Myocyte (in vitro differentiated cells): ENCODE measurements at regions not wholly inside any gene's neighbourhood (a gene's known extent, or its start where the extent isn't known, plus 50 kb on each side); places are given as distances from the start of the nearest gene placed in this dataset.

Source experiments
- DNase-seq: peaks from one replicate; pipeline ENCODE4 v3.0.0-alpha.2; 2012; ENCODE audit warnings: low read depth

DNA sequence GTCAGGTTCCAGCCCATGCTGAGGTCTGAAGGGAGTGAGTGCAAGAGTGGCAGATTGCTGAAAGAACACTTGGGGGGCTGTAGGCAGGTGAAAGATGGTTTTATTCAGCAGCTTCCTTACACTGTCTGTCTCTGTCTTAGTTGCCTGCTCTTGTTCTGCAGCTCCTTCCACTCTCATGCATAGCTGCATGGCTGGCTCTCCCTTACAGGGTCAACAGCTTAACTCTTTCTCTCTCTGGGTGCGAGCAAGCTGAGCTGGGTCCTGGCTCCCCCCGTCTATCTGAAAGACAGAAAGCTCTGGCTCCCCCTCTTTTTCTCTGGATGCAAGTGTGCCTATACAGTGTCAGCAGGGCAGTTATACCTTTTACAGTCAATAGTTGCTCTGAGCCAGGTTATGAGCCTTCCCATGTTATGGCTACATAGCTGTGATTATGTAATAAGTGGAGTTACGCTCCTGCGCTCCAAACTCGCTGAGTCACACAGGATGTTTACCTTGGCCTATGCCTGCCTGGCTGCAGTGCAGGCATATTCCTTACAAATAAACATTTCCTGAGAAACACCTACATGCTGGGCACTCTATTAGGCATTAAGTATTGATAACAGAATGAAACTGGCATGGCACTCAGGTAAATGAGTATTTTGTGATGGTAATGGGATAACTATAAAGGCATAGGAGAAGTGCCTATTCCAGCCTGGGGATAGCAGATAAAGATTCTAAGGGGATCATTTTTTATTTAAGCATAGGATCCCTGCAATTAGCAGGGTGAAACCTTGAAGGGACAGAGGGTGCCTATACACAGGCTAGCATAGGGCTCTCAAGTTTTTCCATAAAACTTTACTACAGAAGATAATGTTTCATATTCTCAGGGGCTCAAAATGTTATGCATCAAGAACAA is 826.9 kb upstream of the PCDH9 start:
- DNase-seq: no peak

DNA sequence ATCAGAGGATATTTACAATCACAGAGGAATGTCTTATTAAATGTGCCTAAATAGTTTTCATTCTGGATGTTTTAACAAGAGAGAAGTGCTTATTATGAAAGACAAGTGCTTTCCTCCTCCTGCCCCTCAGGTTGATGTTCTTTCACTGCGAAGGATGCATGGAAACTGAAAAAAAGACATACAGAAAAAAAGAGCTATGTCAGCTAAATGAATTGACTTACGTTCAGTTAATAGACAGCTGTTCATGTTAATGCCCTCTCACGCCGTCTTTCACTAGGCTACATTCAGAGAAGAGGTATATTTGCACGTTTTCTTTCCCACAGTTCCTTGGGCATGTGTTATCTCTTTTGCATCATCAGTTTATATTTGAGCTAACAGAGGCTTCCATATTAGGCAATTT is 821.8 kb upstream of the PCDH9 start:
- DNase-seq: no peak

DNA sequence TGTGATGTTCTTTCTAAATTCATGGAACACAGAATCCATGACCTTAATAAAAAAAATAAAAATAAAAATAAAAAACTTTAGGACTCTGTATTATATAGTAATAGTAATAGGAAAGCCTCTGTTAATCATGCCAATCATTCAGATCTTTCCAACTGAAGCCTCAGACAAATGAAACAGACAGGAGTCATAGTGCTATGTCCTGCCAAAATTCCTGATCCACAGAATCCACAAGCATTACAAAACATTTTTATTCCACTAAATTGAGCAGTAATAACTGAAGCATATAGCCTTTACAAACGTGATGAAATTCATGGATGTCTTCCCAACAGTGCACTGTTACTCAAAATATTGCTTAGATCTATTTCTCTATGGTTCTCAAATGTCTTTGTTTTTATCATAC is 820.6 kb upstream of the PCDH9 start:
- no peak for DNase-seq

DNA sequence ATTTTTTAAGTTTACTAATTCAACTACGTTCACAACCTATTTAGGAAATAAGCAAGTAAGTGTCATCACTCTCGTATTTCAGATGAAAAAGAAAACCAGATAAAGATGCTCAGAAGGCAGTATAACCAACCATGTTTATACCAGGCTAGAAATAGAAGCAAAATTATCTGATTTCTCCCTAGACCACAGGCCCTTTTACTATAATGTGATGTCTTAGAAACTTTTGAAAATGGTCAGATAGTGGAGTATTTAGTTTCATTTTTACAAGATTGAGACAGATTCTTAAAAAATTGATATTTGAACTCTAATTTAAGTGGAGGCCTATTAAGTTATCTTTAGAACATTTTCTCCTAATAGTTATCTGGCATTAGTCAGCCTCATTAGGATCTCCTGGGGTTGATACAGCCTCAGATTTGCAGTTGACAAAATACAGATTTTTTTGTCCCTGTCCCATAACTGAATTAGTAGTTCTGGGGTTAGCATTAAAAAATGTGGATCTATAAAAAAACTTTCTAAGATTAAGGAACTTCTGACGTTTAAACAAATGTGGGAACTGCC is 818.7 kb upstream of the PCDH9 start:
- DNase-seq: no peak

DNA sequence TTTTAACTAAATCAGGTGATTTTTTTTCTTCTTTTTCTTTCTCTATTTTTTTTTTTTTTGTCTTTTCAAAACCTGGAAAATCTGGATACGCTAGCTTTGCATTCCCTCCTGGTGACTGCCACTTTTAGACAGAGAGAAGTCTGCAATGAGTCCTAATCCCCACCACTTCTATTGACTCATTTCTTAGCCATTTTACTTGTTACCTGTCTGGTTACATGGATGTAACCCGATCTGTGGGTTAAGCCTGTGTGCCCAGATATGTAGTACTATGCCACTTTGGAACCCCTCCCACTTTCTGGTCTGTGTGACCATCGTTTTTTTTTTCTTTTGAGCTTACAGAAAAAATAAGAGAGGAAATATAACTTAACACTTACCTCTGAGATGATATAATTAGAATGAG is 817.8 kb upstream of the PCDH9 start:
- no peak for DNase-seq

DNA sequence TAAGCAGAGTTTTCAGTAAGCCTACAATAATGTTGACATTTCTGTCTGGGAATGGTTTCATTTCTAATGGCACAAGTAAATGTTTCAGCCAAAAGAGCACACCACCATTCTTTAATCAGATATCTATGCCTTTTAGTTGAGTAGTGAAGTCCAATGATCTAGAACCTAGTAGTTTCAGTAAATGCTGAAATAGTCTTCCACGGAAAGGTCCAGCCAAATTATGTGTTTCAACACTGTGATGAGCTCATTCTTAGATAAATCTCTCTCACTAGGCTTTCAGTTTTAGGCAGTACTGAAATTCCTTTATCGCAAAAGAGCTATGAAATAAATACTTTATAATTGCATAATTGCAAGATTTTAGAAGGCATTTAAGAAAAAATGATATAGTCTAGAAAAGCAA is 816.8 kb upstream of the PCDH9 start:
- no peak for DNase-seq

DNA sequence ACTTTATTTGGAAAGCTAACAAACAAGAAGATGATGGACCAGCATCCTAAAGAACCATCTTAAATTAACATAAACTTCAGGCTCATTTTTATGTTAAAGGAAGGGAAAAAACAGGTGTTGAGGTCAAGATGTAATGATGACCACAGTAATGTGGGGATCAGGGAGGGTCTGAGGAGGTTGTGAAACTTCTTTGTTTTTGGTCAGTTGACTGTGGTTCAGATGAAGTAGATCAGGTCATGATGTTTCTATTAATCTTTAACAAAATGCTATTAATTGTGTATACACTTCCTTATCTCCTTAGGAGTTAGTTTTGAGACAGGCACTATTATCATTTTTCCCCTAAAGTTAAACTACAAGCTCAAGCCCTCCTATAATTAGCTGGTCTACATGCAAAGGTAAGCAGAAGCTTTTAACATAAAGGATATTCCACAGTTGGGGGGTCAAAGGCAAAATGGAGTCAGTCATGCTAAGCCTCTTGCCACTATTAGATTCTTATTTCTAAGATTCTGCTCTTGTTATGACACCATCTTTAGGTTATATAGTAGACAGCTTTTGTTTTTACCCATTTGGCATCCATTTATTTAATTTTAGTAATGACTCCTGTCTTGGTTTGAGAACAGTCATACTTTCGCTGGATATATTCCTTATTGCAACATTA is 800.1 kb upstream of the PCDH9 start:
- DNase-seq: no peak

DNA sequence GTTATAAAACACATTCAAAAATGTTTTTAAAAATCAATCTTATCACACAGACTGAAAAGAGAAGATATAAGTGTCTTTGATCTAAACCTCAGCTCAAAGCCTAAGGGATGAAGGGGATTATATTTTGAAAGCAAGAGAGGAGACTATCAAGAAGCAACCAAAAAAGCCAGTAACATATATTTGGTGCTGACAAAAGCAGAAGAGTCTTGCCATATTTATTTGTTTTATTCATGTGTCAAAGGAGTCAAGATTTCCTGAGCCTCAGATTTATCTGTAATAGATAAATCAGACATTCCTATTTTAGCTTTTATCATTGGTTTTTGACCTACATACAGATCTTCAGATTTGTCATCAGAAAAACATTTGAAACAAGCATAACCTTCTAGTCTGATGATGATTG is 798.6 kb upstream of the PCDH9 start:
- DNase-seq: no peak

DNA sequence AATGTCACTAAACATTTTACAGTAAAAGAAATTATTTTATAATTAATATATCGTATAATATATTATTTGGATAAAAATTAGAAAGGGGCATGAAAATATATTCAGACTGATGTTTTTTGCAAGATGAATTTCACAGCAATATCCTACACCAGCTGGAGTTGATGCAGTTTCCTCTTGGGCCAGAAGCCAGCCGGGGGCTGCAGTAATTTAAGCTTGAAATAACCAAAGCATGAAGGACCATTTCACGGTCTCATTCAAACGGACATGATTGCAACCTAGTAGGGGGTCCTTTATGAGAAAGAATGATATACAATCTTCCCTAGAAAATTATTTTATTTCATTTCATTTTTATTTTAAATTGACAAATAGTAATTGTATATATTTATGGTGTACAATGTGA is 797.2 kb upstream of the PCDH9 start:
- no peak for DNase-seq

DNA sequence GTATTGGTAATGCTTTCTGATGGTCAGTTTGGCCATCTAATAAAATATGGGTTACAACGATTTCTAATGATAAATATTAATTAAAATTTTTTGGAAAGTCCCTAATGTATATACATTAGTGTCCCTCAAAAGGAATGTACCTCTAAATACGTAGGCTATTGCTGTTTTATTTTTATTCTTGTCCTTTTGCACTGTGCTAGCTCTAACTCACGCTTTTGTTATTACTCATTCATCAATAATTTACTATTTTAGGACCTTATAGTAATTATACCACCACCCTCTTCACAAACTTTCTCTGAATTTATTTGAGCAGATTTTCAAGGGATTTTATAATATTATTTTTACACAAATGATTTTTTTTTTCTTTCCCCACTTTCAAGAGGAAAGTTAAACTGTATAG is 795.9 kb upstream of the PCDH9 start:
- no peak for DNase-seq

DNA sequence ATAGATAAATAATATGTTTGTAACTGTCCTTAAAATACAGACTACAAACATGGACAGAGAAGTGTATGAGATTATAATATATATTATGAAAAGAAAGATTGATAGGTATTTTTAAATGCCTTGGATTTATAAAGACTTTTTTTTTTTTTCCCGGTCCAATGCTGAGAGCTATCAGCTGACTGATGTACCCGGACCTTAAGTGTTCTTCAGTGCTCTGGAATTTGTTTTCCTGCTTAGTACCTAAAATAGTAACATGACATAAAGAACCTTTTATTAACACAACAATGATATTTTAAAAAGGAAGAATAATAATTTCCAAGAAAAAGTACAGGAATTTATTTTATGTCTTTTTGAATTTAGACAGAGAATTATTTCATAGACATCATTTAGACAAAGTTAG is 795.5 kb upstream of the PCDH9 start:
- no peak for DNase-seq

DNA sequence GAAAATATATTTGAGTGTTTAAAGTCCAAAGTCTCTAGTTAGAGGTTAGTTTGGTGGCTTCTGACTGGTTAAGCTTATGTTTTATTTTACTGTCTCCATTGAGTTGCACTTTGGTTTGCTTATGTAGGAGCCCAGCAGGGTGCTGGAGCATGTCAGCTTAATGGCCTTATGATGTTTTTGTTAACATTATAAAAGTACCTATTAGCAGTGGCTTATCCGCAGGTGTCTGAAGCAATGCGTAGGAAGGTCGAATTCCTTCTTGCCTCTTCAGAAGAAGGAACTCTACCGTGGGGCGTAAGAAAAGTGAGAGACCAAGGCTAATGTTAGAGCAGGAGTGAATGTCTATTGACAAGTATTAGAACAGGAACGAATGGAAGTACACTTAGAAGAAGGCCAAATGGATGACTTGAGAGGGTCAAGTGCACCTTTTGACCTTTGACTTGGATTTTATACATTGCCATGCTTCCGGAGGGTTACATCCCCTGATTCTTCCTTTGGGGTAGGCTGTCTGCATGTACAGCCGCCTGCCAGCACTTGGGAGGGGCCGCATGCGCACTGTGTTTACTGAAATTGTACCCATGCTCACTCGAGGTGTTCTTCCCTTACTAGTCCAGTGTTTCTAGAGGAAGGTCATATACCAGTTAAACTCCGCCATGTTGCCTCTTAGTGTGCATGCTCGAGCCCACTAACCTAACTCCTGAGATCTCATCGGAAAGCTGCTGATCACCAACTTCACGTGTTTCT is 793.9 kb upstream of the PCDH9 start:
- DNase-seq: no peak

DNA sequence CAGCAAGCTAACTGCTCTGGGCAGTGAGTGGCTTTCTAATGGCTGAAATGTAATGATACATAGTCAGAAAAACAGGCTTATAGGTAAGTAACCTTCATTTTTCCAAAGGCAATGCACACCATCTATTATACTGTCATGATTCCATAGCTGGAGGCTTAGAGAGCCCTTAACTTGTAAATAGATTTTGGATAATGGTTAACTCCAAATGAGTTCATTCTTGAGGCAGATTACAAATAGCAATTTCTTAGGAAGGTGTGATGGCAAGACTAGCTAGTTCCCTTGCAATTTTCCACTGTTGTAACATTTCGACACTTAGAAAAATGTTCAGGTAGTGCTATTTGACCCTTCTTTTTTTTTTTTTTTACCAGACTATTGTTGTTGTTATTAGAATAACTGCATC is 789.8 kb upstream of the PCDH9 start:
- DNase-seq: no peak

DNA sequence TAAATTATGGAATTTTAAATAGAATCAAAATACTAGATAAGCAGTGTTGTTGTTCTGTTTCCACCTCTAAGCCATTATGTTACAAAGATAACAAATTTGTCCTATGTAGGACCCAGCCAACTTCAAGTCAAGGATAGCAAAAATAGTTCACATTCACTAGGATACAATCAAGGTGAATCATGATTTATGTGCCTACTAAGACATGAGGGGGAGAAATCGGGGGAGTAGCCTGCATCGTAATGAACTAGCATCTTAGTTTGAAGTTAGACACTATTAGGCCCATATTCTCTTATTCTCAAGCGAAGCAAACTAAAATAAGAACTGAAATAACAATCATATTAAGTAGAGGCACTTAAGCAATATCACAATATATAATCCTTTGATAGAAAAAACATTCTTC is 779.4 kb upstream of the PCDH9 start:
- DNase-seq: no peak

DNA sequence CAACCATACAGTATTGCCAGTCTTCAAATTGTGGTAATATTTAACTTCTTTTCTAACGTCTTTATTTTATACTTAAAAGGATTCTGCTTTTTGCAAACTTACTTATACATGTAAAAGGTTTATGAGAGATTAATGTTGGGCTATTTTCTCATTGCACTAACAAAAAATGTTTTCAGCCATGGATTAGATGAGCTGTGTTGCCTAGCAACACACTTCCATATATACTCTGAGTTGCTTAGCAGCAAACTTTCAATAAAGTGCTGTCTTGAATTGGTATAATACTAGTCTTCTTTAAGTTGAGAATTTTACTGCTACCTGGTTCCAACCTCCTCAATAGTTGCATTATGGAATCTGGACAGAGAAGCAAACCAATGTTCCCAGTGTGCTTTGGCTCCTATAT is 777.4 kb upstream of the PCDH9 start:
- no peak for DNase-seq

DNA sequence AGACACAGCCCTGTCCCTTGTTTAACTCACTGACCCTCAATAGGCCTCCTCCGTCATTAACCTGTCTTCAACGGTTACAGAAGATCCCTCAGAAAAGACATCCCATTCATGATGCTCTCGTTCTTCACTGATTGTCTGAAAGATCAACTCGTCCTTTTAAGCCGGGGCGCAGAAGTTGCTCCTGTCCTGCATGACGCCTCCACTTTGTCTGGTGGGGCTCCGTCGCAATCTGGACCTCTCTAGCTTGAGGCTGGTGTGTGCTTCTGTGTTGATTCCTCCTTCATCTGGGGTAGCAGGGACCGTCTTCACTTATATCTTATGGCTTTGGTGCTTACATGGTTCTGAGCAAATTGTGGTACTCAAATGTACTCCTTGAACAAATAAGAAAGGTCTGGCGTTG is 766.0 kb upstream of the PCDH9 start:
- DNase-seq: no peak

DNA sequence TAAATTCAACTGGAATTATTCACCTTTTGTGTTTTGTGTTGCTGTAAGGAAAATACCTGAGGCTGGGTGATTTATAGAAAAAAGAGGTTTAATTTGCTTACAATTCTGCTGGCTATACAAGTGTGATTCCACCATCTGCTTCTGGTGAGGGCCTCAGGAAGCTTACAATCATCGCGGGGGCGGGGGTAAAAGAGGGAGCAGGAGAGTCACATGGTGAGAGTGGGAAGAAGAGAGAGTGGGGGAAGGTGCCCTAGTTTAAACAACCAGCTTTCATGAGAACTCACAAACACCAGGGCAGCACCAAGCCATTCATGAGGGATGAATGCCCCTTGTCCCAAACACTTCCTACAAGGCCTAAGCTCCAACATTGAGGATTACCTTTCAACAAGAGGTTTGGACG is 760.7 kb upstream of the PCDH9 start:
- no peak for DNase-seq

DNA sequence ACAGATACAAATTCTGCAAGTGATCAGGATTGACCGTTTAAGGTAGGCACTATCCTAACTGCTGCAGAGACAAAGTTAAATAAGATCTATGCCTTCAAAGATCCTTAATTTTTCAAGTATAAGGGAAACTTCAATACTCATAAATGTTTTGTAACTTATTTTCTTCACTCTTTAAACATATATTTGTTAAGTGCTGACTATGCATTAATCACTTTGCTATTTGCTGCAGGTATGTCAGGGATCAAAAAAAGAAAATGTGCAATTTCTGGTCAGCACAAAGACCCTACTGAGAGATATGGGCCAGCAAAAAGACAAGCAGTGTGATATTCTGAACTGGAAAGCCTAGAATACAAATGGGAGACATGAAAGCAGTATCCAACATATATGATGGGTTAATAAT is 756.1 kb upstream of the PCDH9 start:
- DNase-seq: no peak

DNA sequence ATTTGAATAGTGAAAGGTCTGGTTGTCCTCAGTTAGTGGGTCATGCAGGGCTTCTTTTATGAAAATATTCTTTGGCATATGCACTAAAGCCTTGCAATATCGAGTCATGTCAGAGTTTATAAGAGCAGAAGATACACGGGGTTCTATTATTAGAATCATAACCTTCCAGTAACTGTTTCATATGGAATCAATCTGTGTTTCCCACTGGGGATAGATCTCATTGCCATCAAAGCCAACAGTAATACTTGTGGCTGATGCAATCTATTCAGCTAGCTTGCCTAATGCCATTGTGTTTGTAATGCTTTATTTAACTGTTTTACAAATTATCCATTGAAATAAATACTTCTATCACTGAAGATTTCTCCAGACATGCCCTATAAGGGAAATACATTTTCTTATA is 746.9 kb upstream of the PCDH9 start:
- no peak for DNase-seq

DNA sequence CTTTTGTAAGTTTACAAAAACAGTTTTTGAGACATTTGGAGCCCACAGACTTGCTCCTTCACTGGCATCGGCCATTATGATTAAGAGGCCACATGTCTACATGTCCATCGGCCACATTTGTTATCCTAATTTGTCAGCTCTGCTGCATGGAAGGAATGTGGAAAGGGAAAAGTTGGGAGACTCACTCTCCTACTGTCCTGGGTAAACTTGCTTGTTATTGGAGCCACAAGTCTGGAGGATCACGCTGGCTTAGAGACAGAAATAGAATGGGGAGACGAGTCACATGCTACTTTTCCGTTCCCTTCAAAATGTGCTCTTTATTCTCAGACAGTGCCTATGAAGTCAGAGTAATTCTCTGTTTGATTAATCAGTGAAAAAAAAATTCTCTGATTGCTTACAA is 741.2 kb upstream of the PCDH9 start:
- peak; percentile 35 for DNase-seq

DNA sequence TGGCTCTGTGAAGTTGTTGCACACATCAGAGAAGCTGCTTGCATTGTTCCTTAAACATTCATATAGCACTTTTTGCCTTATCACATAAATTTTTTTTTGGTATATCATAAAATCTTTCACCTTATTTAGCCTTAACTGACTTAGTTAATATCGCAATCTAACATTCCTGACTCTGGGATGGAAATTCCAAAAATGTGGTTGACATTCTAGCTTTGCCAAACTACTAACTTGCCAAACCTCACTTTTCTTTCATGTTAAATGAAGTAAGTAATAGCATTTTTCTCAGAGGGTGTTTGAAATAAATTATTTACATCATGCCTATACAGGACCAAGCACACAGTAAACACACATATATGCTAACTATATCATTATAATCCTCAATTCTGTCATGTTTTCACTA is 736.9 kb upstream of the PCDH9 start:
- DNase-seq: no peak

DNA sequence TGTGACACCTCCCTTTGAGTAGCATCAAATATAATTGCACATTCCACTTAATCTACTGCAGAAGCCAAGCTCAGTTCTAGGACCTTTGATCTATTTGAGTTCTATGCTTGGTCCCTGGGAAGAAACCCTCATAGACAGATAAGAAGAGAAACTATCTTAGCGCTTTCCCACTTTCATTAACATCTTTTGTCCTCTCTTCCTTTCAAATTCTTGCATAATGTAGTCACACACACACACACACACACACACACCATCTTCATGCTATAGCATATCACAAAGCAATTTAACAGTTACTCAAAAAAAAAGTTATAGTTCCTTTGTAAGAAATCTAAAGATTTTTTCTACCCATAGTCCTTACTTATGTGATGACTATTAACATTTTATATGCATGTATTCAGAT is 735.9 kb upstream of the PCDH9 start:
- no peak for DNase-seq
